ENCODE measurements at regions not wholly inside any gene's neighbourhood (a gene's known extent, or its start where the extent isn't known, plus 50 kb on each side); places are given as distances from the start of the nearest gene placed in this dataset.

DNA sequence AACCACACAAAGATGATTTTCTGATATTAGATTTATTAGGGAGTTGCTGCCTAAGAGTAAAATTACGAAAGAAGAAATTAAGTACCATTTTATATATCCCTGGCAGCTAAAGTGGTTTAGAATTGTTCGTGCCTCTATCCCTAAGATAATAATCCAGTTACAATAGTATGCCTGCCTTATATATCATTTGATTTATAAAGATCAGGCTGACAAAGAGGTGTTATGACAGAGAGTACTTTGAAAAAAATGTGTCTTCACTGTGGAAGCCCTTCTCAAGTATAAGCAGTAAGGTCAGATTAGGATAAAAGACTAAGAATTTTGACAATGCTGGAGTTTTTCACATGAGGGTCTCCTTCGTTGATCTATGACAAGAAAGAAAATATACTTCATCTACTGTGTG is 619.9 kb downstream of the ADGRL2 start:
- 73% methylated on average over 3 of the region's 3 CpGs for WGBS
- DNase-seq (ENCODE audit: extremely low spot score): no peak
- H3K36me3 ChIP-seq: no peaks in the 10 kb centered on the region
- no peak overlapping the region for H3K27ac ChIP-seq (replicated peaks in 1 of 4)
- TF ChIP-seq, protein P1, sequence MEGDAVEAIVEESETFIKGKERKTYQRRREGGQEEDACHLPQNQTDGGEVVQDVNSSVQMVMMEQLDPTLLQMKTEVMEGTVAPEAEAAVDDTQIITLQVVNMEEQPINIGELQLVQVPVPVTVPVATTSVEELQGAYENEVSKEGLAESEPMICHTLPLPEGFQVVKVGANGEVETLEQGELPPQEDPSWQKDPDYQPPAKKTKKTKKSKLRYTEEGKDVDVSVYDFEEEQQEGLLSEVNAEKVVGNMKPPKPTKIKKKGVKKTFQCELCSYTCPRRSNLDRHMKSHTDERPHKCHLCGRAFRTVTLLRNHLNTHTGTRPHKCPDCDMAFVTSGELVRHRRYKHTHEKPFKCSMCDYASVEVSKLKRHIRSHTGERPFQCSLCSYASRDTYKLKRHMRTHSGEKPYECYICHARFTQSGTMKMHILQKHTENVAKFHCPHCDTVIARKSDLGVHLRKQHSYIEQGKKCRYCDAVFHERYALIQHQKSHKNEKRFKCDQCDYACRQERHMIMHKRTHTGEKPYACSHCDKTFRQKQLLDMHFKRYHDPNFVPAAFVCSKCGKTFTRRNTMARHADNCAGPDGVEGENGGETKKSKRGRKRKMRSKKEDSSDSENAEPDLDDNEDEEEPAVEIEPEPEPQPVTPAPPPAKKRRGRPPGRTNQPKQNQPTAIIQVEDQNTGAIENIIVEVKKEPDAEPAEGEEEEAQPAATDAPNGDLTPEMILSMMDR (IDR thresholded peaks at IDR 0.05): no peak
- TF ChIP-seq POLR2A (IDR thresholded peaks at IDR 0.05; ENCODE audit: low read depth) (no peak), POLR2AphosphoS5 (IDR thresholded peaks at IDR 0.05) (no peak), EP300 (IDR thresholded peaks at IDR 0.05) (no peak)
- no peaks in the 10 kb centered on the region for H3K27me3 ChIP-seq
- H3K9me3 ChIP-seq: no peaks in the 10 kb centered on the region
- H3K4me3 ChIP-seq: no peak overlapping the region
- intact Hi-C loops (cut with DNase I): no loop called here
- H3K4me1 ChIP-seq: no peaks in the 10 kb centered on the region

DNA sequence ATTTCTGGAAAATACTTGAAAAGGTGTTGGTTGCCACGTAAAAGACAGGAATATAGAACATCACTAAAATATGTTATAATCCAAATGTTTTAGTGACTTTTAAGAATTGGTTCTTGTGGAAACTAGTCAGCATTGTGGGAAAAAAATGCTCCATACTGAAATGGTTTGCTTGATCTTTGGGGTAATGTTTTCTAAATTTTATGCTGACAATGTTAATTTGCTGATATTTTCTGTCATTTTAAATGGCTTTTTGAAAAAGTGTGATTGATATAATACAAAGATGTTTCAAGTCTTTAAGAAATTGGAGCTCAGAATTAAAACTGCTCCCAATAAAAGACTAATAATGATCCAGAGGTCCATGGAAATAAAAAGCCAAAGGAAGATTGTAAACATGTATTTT is 610.9 kb downstream of the ADGRL2 start:
- DNase-seq (ENCODE audit: extremely low spot score): no peak
- intact Hi-C loops (cut with DNase I): no loop called here
- no peaks in the 10 kb centered on the region for H3K36me3 ChIP-seq
- TF ChIP-seq EP300 (IDR thresholded peaks at IDR 0.05) (no peak), POLR2AphosphoS5 (IDR thresholded peaks at IDR 0.05) (no peak)
- TF ChIP-seq, protein P1 (IDR thresholded peaks at IDR 0.05): no peak
- H3K4me3 ChIP-seq: no peak overlapping the region
- H3K4me1 ChIP-seq: no peaks in the 10 kb centered on the region
- H3K9me3 ChIP-seq: no peaks in the 10 kb centered on the region
- 79% methylated on average over 1 of the region's 1 CpG for WGBS
- no peak overlapping the region for H3K27ac ChIP-seq (replicated peaks in 1 of 4)
- no peaks in the 10 kb centered on the region for H3K27me3 ChIP-seq

DNA sequence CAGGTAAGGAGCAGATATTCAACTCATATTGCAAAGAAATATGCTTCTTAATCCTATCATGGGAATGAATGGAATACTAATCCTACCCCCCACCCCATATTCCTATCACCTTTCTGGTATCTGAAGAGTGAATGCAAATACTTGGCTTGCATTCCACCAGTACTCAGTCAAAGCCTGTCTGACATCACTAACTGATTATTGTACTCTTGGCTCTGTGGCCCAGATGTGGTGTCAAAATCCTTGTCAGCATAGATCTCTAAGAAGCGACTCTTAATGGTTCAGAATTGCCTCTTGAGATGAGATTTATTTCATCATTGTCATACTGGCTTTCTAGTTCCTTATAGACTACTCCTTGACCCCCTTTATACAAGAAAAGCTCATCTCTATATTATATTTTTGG is 604.6 kb downstream of the ADGRL2 start:
- TF ChIP-seq POLR2A (IDR thresholded peaks at IDR 0.05; ENCODE audit: low read depth): no peak
- TF ChIP-seq POLR2AphosphoS5 (IDR thresholded peaks at IDR 0.05): no peak
- TF ChIP-seq, protein P1 (IDR thresholded peaks at IDR 0.05): no peak
- TF ChIP-seq EP300 (IDR thresholded peaks at IDR 0.05): no peak
- no peaks in the 10 kb centered on the region for H3K27me3 ChIP-seq
- no peak overlapping the region for H3K27ac ChIP-seq (replicated peaks in 1 of 4)
- H3K4me1 ChIP-seq: no peaks in the 10 kb centered on the region
- no peaks in the 10 kb centered on the region for H3K36me3 ChIP-seq
- DNase-seq (ENCODE audit: extremely low spot score): no peak
- intact Hi-C loops (cut with DNase I): no loop called here
- WGBS: 82% methylated on average over 1 of the region's 1 CpG
- H3K4me3 ChIP-seq: no peak overlapping the region
- H3K9me3 ChIP-seq: no peaks in the 10 kb centered on the region

DNA sequence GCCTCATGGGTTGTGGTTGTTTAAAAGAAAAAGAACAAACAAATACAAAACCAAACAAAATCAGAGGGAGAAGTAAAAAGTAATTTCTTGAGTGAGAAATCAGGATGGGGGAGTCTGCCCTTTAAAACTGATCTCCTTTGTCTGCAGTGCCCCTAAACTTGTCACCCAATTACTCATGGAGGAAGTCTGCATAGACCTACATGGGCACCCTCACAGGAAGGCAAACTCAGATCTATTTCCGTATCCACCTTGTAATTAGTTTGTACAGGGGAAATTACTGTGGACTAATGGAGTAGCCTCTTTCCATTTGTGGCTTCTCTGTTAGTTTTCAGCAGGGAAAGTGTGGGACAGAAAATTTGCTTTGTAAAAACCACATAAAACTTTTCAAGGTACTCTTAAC is 600.4 kb downstream of the ADGRL2 start:
- H3K36me3 ChIP-seq: no peaks in the 10 kb centered on the region
- TF ChIP-seq EP300 (IDR thresholded peaks at IDR 0.05): no peak
- TF ChIP-seq POLR2A (IDR thresholded peaks at IDR 0.05; ENCODE audit: low read depth): no peak
- TF ChIP-seq POLR2AphosphoS5 (IDR thresholded peaks at IDR 0.05): no peak
- TF ChIP-seq, protein P1 (IDR thresholded peaks at IDR 0.05): no peak
- intact Hi-C loops (cut with DNase I): no loop called here
- H3K27me3 ChIP-seq: no peaks in the 10 kb centered on the region
- H3K4me1 ChIP-seq: no peaks in the 10 kb centered on the region
- WGBS: 65% methylated on average over 1 of the region's 1 CpG
- H3K9me3 ChIP-seq: no peaks in the 10 kb centered on the region
- no peak overlapping the region for H3K27ac ChIP-seq (replicated peaks in 1 of 4)
- H3K4me3 ChIP-seq: no peak overlapping the region
- no peak for DNase-seq (ENCODE audit: extremely low spot score)

DNA sequence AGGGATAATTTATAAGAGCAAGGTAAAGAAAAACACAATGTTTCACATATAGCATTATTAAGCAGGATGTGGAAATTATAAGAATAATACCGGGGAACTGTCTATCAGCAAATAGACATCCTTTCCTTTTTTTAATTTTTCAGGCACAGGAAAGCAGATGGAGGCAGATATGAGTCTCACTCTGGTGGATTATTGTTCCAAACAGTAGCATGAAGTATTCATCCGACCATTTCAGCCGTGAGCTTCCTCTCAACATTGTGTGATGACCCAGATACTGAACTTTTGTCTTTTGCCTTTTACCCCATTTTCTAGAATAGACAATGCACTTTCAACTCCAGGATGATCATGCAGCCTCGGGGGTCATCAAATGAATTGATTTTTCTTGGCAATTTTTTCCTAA is 599.8 kb downstream of the ADGRL2 start:
- no peaks in the 10 kb centered on the region for H3K27me3 ChIP-seq
- intact Hi-C loops (cut with DNase I): no loop called here

More for the DNA sequence above, 599.8 kb downstream of the ADGRL2 start:
- Histone ChIP-seq H3K36me3 (no peaks in the 10 kb centered on the region), H3K4me3 (no peak overlapping the region), H3K9me3 (no peaks in the 10 kb centered on the region), H3K4me1 (no peaks in the 10 kb centered on the region), H3K27ac (replicated peaks in 1 of 4) (no peak overlapping the region)
- TF ChIP-seq EP300 (IDR thresholded peaks at IDR 0.05) (no peak), POLR2A (IDR thresholded peaks at IDR 0.05; ENCODE audit: low read depth) (no peak), POLR2AphosphoS5 (IDR thresholded peaks at IDR 0.05) (no peak)
- TF ChIP-seq, protein P1 (IDR thresholded peaks at IDR 0.05): no peak
- 67% methylated on average over 4 of the region's 4 CpGs for WGBS
- DNase-seq (ENCODE audit: extremely low spot score): no peak
